Panc1 (cell line): ENCODE measurements at regions not wholly inside any gene's neighbourhood (a gene's known extent, or its start where the extent isn't known, plus 50 kb on each side); places are given as distances from the start of the nearest gene placed in this dataset.

Experiments
- ATAC-seq: fragments of 200-7000 bp; cut with Tn5 transposase; 2 replicates; pipeline ENCODE4 v1.9.1; 2020; ENCODE audit warnings: mild to moderate bottlenecking, moderate library complexity
- BruUV-seq: library from RNA; stranded (reverse); fragments of 400-500 nt; replicated peaks from 2 replicates; lab custom pipeline; 2021; lab: Mats Ljungman, UMichigan
- CTCF ChIA-PET: fragments of 300-600 bp; sonication (Branson Sonifier 250); formaldehyde crosslinking; loops from one replicate; lab custom pipeline; 2022; ENCODE audit warnings: antibody characterized with exemption; lab: Charles Lee
- POLR2A ChIA-PET: fragments of 300-600 bp; sonication (Branson Sonifier 250); formaldehyde crosslinking; loops from one replicate; lab custom pipeline; 2022; ENCODE audit warnings: antibody characterized with exemption; lab: Charles Lee
- DNase-seq: peaks from one replicate; pipeline ENCODE4 v3.0.0-alpha.2; 2010; ENCODE audit warnings: low read depth, low spot score
- H3K27ac ChIP-seq: 2 replicates; pipeline ENCODE4 v1.5.1; 2011; ENCODE audit warnings: mild to moderate bottlenecking, low read length, inconsistent platforms
- H3K27me3 ChIP-seq: fragments of 200-500 bp; sonication (Bioruptor generic); 2 replicates; pipeline ENCODE4 v1.6.0; 2014; ENCODE audit warnings: low read length, inconsistent platforms; ENCODE audit not compliant: control insufficient read depth, insufficient read depth
- H3K36me3 ChIP-seq: fragments of 200-500 bp; sonication (Bioruptor generic); 2 replicates; pipeline ENCODE4 v1.5.1; 2014; ENCODE audit warnings: inconsistent platforms, mild to moderate bottlenecking, low read length, moderate library complexity; ENCODE audit not compliant: control insufficient read depth, insufficient read depth
- H3K4me1 ChIP-seq: 2 replicates; pipeline ENCODE4 v1.5.1; 2011; ENCODE audit warnings: inconsistent platforms, mild to moderate bottlenecking, low read length, moderate library complexity; ENCODE audit not compliant: control insufficient read depth, insufficient read depth
- H3K4me3 ChIP-seq, 2 experiments: 2 replicates each; pipeline ENCODE4 v1.5.1; 2011 to 2012; ENCODE audit warnings: low read depth in 2 of 2, low read length in 2 of 2, mild to moderate bottlenecking in 2 of 2, inconsistent platforms in 1 of 2, moderate library complexity in 1 of 2
- H3K9me3 ChIP-seq: fragments of 200-500 bp; sonication (Bioruptor generic); 2 replicates; pipeline ENCODE4 v1.5.1; 2014; ENCODE audit warnings: low read depth, mild to moderate bottlenecking, inconsistent platforms, low read length, moderate library complexity; ENCODE audit not compliant: control insufficient read depth, insufficient read depth
- CTCF ChIP-seq: fragments of 450-650 bp; IDR thresholded peaks from 2 replicates; pipeline ENCODE4 v1.5.1; 2017; ENCODE audit warnings: mild to moderate bottlenecking
- POLR2AphosphoS5 ChIP-seq: IDR thresholded peaks from 2 replicates; pipeline ENCODE4 v1.6.1; 2012; ENCODE audit warnings: mild to moderate bottlenecking, low read depth, low read length, moderate library complexity
- SIN3A ChIP-seq: IDR thresholded peaks from 2 replicates; pipeline ENCODE4 v1.6.1; 2012; ENCODE audit warnings: low read depth, mild to moderate bottlenecking, low read length, moderate library complexity, borderline replicate concordance; ENCODE audit not compliant: insufficient read depth
- TCF7L2 ChIP-seq: IDR thresholded peaks from 2 replicates; pipeline ENCODE4 v1.6.1; 2011; ENCODE audit warnings: mild to moderate bottlenecking, low read depth, low read length, inconsistent platforms
- in situ Hi-C: cut with HindIII; loops from 2 replicates; pipeline ENCODE4 v1.10.0; 2016; ENCODE audit warnings: low sequenced_read_pairs, low pct_unique_long_range_greater_than_20kb
- intact Hi-C: fragments of 100-400 bp; cut with micrococcal nuclease; formaldehyde crosslinking; loops from one replicate; pipeline ENCODE4 v1.10.0; 2022; ENCODE audit not compliant: unreplicated experiment
- TF ChIP-seq, protein P1 (sequence below), 2 experiments: IDR thresholded peaks; 2 replicates each; pipeline ENCODE4 v1.6.1; 2011 to 2012; ENCODE audit warnings: low read depth in 2 of 2, control low read depth in 1 of 2, low read length in 1 of 2, mild to moderate bottlenecking in 1 of 2, moderate library complexity in 1 of 2; ENCODE audit not compliant: insufficient read depth in 1 of 2

GRCh38 chrX:7441586-7441985, 293.6 kb upstream of the PUDP start:
- BruUV-seq, result no TSS peak
- H3K4me3 ChIP-seq, result no peak overlapping the region
- no peak for ATAC-seq
- in situ Hi-C loops (no loop called here), intact Hi-C loops (no loop called here)
- H3K27me3 ChIP-seq, result no peaks in the 10 kb centered on the region
- H3K4me1 ChIP-seq, result no peaks in the 10 kb centered on the region
- DNase-seq, result no peak
- CTCF ChIA-PET, result no interaction called here
- H3K9me3 ChIP-seq, result no peaks in the 10 kb centered on the region
- no peak for TF ChIP-seq CTCF
- TF ChIP-seq SIN3A, result no peak
- no peak for TF ChIP-seq POLR2AphosphoS5
- TF ChIP-seq, protein P1, sequence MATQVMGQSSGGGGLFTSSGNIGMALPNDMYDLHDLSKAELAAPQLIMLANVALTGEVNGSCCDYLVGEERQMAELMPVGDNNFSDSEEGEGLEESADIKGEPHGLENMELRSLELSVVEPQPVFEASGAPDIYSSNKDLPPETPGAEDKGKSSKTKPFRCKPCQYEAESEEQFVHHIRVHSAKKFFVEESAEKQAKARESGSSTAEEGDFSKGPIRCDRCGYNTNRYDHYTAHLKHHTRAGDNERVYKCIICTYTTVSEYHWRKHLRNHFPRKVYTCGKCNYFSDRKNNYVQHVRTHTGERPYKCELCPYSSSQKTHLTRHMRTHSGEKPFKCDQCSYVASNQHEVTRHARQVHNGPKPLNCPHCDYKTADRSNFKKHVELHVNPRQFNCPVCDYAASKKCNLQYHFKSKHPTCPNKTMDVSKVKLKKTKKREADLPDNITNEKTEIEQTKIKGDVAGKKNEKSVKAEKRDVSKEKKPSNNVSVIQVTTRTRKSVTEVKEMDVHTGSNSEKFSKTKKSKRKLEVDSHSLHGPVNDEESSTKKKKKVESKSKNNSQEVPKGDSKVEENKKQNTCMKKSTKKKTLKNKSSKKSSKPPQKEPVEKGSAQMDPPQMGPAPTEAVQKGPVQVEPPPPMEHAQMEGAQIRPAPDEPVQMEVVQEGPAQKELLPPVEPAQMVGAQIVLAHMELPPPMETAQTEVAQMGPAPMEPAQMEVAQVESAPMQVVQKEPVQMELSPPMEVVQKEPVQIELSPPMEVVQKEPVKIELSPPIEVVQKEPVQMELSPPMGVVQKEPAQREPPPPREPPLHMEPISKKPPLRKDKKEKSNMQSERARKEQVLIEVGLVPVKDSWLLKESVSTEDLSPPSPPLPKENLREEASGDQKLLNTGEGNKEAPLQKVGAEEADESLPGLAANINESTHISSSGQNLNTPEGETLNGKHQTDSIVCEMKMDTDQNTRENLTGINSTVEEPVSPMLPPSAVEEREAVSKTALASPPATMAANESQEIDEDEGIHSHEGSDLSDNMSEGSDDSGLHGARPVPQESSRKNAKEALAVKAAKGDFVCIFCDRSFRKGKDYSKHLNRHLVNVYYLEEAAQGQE (IDR thresholded peaks at IDR 0.05; ENCODE audit: insufficient read depth in 1 of 2, low read depth in 2 of 2, low read length in 1 of 2), result no peak
- no peak for TF ChIP-seq TCF7L2
- H3K36me3 ChIP-seq, result no peaks in the 10 kb centered on the region
- H3K27ac ChIP-seq, result no peak overlapping the region
- POLR2A ChIA-PET, result no interaction called here

- ATAC-seq, result no peak
- Histone ChIP-seq H3K9me3 (no peaks in the 10 kb centered on the region), H3K4me3 (no peak overlapping the region), H3K27me3 (no peaks in the 10 kb centered on the region), H3K4me1 (no peaks in the 10 kb centered on the region), H3K27ac (no peak overlapping the region), H3K36me3 (no peaks in the 10 kb centered on the region)
- in situ Hi-C loops, result no loop called here
- CTCF ChIA-PET, result no interaction called here
- TF ChIP-seq SIN3A (no peak), POLR2AphosphoS5 (no peak), TCF7L2 (no peak), CTCF (no peak)
- TF ChIP-seq, protein P1 (IDR thresholded peaks at IDR 0.05; ENCODE audit: insufficient read depth in 1 of 2, low read depth in 2 of 2, low read length in 1 of 2), result no peak
- no peak for DNase-seq
- intact Hi-C loops, result no loop called here
- no TSS peak for BruUV-seq
- POLR2A ChIA-PET, result no interaction called here
Observed at GRCh38 chrX:7435822-7436221, 287.9 kb upstream of the PUDP start.
